Mucosa of stomach (tissue), 1 donor: ENCODE measurements at regions not wholly inside any gene's neighbourhood (a gene's known extent, or its start where the extent isn't known, plus 50 kb on each side); places are given as distances from the start of the nearest gene placed in this dataset.

Source experiments
- H3K27me3 ChIP-seq: one replicate; pipeline ENCODE4 v1.7.0; 2013; ENCODE audit warnings: mild to moderate bottlenecking, low read length; ENCODE audit not compliant: control insufficient read depth, insufficient read depth
- H3K36me3 ChIP-seq: one replicate; pipeline ENCODE4 v1.7.0; 2013; ENCODE audit warnings: low read length; ENCODE audit not compliant: control insufficient read depth, insufficient read depth
- H3K4me1 ChIP-seq: one replicate; pipeline ENCODE4 v1.7.0; 2013; ENCODE audit warnings: mild to moderate bottlenecking, low read length; ENCODE audit not compliant: control insufficient read depth, insufficient read depth
- H3K4me3 ChIP-seq: one replicate; pipeline ENCODE4 v1.7.0; 2013; ENCODE audit warnings: low read length
- H3K9ac ChIP-seq: one replicate; pipeline ENCODE4 v1.7.0; 2013; ENCODE audit warnings: mild to moderate bottlenecking, low read length, moderate library complexity
- H3K9me3 ChIP-seq: one replicate; pipeline ENCODE4 v1.7.0; 2013; ENCODE audit warnings: mild to moderate bottlenecking, low read length, moderate library complexity; ENCODE audit not compliant: control insufficient read depth
- donor health status: Pancreatic carcinoma.

GRCh38 chr1:81432654-81433109, 368.1 kb upstream of the ADGRL2 start:
- Histone ChIP-seq H3K9me3 (no peaks in the 10 kb centered on the region), H3K36me3 (no peaks in the 10 kb centered on the region), H3K4me3 (no peak overlapping the region), H3K4me1 (peaks cover 11% of the 10 kb centered on the region), H3K9ac (no peak overlapping the region), H3K27me3 (no peaks in the 10 kb centered on the region)

GRCh38 chr1:81432059-81432458, 368.7 kb upstream of the ADGRL2 start:
- Histone ChIP-seq H3K9ac (no peak overlapping the region), H3K27me3 (no peaks in the 10 kb centered on the region), H3K36me3 (no peaks in the 10 kb centered on the region), H3K4me3 (no peak overlapping the region), H3K4me1 (peaks cover 11% of the 10 kb centered on the region), H3K9me3 (no peaks in the 10 kb centered on the region)

DNA sequence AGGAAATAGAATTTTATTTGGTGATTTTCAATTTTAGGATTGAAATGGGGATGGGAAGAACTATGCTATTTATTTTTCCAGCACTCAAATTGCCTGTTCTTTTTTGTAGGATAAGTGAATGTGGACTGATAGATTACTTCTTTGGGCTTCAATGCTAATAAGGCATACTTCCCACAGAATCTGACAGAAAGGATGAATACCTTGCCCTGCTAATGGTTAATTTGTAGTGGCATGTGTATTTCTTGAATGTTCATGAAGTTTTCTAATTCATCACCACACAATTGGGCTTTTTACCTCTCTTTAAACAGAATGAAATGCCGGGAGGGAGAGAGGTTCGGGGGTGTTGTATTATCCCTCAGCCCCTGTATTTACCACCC, 369.1 kb upstream of the ADGRL2 start:
- no peak overlapping the region for H3K9ac ChIP-seq
- no peaks in the 10 kb centered on the region for H3K9me3 ChIP-seq
- H3K36me3 ChIP-seq, result no peaks in the 10 kb centered on the region
- no peak overlapping the region for H3K4me3 ChIP-seq
- H3K4me1 ChIP-seq, result peaks cover 11% of the 10 kb centered on the region
- H3K27me3 ChIP-seq, result no peaks in the 10 kb centered on the region

GRCh38 chr1:81430955-81431623, 369.6 kb upstream of the ADGRL2 start:
- Histone ChIP-seq H3K4me1 (peaks cover 11% of the 10 kb centered on the region), H3K4me3 (no peak overlapping the region), H3K9ac (no peak overlapping the region)

DNA sequence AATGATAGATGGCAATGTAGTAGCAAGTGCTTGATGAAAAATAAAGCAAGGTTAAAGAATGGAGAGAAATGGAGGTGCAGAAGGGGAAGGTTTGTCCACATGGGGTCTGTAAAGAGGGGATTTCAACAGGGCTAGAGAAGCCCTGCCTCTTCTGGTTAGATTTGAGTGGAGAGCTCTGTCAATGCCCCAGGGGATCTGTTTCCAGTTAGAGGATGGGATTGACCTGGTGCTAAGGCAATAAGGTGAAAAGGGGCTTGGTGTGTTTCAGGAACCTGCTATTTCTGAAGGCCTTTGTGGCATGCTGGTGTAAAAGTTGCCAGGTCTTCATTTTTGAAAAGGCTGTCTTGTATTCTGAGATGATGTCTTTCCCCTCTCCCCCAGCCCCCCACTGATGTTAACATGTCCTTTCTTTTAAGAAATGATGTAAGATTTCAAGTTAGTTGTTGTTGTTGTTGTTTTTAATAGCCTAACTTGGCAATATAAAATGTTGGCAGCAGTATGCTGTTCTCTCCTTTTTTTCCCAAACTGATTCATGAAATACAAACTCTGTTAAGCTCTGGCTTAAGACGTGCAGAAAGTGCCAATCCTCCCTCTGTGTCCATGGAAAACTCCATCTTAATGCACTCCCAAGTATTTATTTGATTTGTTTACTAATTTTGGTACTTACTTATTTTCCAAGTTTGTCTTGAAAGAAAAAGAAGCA, 370.3 kb upstream of the ADGRL2 start:
- Histone ChIP-seq H3K36me3 (no peaks in the 10 kb centered on the region), H3K27me3 (no peaks in the 10 kb centered on the region), H3K9ac (no peak overlapping the region), H3K4me1 (peaks cover 11% of the 10 kb centered on the region), H3K9me3 (no peaks in the 10 kb centered on the region), H3K4me3 (no peak overlapping the region)

More at GRCh38 chr1:81430955-81431623, 369.6 kb upstream of the ADGRL2 start:
- H3K9me3 ChIP-seq, result no peaks in the 10 kb centered on the region
- no peaks in the 10 kb centered on the region for H3K36me3 ChIP-seq
- H3K27me3 ChIP-seq, result no peaks in the 10 kb centered on the region

DNA sequence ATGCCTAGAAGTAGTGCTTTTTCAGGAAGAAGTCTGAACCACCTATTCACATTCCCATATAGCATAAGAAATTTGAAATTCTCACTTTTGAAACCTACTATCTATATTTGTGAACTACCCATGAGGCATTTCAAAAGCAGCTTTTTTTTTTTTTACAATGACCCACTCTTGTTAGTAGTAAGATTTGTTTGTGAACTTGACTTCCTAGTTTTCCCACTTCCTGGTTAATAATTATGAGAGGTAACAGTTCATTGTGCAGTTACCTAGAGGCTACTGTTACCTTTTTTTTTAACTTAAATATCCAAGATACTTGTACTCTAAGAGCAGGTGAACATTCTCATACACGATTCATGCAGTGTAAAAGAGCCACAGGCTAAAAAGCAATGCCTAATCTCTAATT, 371.7 kb upstream of the ADGRL2 start:
- Histone ChIP-seq H3K36me3 (no peaks in the 10 kb centered on the region), H3K27me3 (no peaks in the 10 kb centered on the region), H3K4me1 (peaks cover 11% of the 10 kb centered on the region), H3K4me3 (no peak overlapping the region), H3K9me3 (no peaks in the 10 kb centered on the region), H3K9ac (no peak overlapping the region)

DNA sequence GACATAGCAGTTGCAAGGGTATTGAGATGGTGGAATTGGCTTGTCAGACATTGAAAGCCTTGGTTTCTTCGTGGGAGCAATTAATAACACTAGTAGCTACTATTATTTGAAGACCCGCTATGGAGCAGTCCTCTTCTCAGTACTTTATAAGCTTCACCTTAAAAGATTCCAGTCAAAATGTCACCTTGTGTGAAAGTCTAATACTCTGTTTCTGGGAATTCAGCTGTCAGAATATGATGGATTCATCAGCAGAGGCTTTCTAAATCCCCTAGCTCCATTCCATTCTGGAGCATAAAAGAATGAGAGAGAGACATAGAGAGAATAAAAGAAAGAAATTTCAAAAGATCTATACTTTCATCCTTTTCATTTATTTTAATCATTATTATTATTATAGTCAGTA, 375.9 kb upstream of the ADGRL2 start:
- Histone ChIP-seq H3K4me3 (no peak overlapping the region), H3K4me1 (peaks cover 11% of the 10 kb centered on the region), H3K36me3 (no peaks in the 10 kb centered on the region), H3K9ac (no peak overlapping the region), H3K9me3 (no peaks in the 10 kb centered on the region), H3K27me3 (no peaks in the 10 kb centered on the region)

- Histone ChIP-seq H3K9ac (no peak overlapping the region), H3K9me3 (no peaks in the 10 kb centered on the region), H3K27me3 (no peaks in the 10 kb centered on the region), H3K4me1 (peaks cover 5% of the 10 kb centered on the region), H3K4me3 (no peak overlapping the region), H3K36me3 (no peaks in the 10 kb centered on the region)
These were observed 376.7 kb upstream of the ADGRL2 start for GRCh38 chr1:81424061-81424460.

GRCh38 chr1:81420760-81421159, 380.0 kb upstream of the ADGRL2 start:
- Histone ChIP-seq H3K4me1 (no peaks in the 10 kb centered on the region), H3K9me3 (no peaks in the 10 kb centered on the region)

GRCh38 chr1:81414488-81415015, 386.2 kb upstream of the ADGRL2 start:
- Histone ChIP-seq H3K27me3 (no peaks in the 10 kb centered on the region), H3K4me1 (no peaks in the 10 kb centered on the region), H3K9ac (no peak overlapping the region), H3K36me3 (no peaks in the 10 kb centered on the region), H3K9me3 (no peaks in the 10 kb centered on the region), H3K4me3 (no peak overlapping the region)

More at GRCh38 chr1:81420760-81421159, 380.0 kb upstream of the ADGRL2 start:
- H3K9ac ChIP-seq, result no peak overlapping the region
- no peaks in the 10 kb centered on the region for H3K27me3 ChIP-seq
- no peak overlapping the region for H3K4me3 ChIP-seq
- no peaks in the 10 kb centered on the region for H3K36me3 ChIP-seq

- Histone ChIP-seq H3K4me3 (no peak overlapping the region), H3K4me1 (no peaks in the 10 kb centered on the region), H3K36me3 (no peaks in the 10 kb centered on the region), H3K9me3 (no peaks in the 10 kb centered on the region), H3K9ac (no peak overlapping the region), H3K27me3 (no peaks in the 10 kb centered on the region)
These were observed 387.8 kb upstream of the ADGRL2 start for GRCh38 chr1:81412954-81413353.

- no peaks in the 10 kb centered on the region for H3K36me3 ChIP-seq
These were observed 389.8 kb upstream of the ADGRL2 start for GRCh38 chr1:81410941-81411340.

More at GRCh38 chr1:81410941-81411340, 389.8 kb upstream of the ADGRL2 start:
- no peak overlapping the region for H3K9ac ChIP-seq
- H3K27me3 ChIP-seq, result no peaks in the 10 kb centered on the region
- H3K9me3 ChIP-seq, result no peaks in the 10 kb centered on the region
- H3K4me3 ChIP-seq, result no peak overlapping the region
- no peaks in the 10 kb centered on the region for H3K4me1 ChIP-seq
